Prostate gland (tissue), 2 donors: ENCODE measurements at regions not wholly inside any gene's neighbourhood (a gene's known extent, or its start where the extent isn't known, plus 50 kb on each side); places are given as distances from the start of the nearest gene placed in this dataset.

Experiments used
- CTCF ChIP-seq, 4 experiments: fragments of 200-600 bp in 2 of 4; fragments of 450-650 bp in 2 of 4; sonication (generic) in 2 of 4; IDR thresholded peaks; 1 replicate in 3 of 4; 2 replicates in 1 of 4; pipeline ENCODE4 v1.5.1; 2016 to 2019; ENCODE audit warnings: antibody characterized with exemption in 4 of 4, mild to moderate bottlenecking in 2 of 4, moderate library complexity in 2 of 4
- POLR2A ChIP-seq: fragments of 450-650 bp; IDR thresholded peaks from one replicate; pipeline ENCODE4 v1.6.1; 2016; ENCODE audit warnings: antibody characterized with exemption, mild to moderate bottlenecking
- POLR2AphosphoS5 ChIP-seq: sonication (generic); formaldehyde crosslinking; IDR thresholded peaks from one replicate; pipeline ENCODE4 v1.6.1; 2017; ENCODE audit warnings: antibody characterized with exemption

DNA sequence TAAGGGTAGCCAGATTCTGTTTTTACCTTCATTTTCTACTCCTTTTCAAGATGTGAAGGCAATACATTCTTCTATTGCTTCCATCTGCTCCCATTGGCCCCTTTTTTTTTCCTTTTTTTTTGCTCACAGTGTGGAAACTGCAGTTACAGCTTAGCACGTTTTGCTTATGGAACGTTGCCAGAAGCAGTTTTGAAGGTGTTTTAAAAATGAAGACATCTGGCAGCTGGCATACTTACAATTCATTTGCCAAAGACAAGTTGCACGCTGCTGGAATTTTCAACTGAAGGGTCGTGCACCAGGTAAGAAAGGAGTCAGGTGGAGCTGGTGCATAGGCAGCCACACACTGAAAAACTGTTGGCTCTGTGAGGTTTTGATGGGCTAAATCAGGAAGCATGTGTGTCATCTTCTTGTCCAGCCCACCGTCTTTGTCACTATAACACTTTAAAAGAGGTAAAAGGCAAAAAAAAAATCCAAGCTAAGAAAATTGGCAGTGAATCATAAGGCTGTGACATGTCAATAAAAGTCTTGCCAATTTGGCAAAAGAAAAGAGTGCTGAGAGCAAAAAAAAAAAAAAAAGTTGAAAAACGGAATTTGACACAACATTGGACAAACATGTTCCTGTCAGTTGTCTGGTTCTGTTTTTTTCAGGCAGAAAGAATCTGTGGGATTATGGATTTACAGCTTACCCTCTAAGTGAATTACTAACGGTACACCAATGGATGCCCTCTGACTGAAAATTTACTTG lies 225.4 kb upstream of the SOX2 start:
- TF ChIP-seq POLR2AphosphoS5 (no peak), CTCF (IDR thresholded peaks at IDR 0.05) (no peak), POLR2A (no peak)
